Colonic mucosa (tissue), 4 donors: ENCODE measurements at regions not wholly inside any gene's neighbourhood (a gene's known extent, or its start where the extent isn't known, plus 50 kb on each side); places are given as distances from the start of the nearest gene placed in this dataset.

Experiments used
- DNase-seq: peaks from one replicate; pipeline ENCODE4 v3.0.0-alpha.2; 2020
- H3K27ac ChIP-seq: fragments of 200-600 bp; one replicate; pipeline ENCODE4 v1.8.0; 2021
- H3K27me3 ChIP-seq: fragments of 200-600 bp; one replicate; pipeline ENCODE4 v1.8.0; 2021
- H3K36me3 ChIP-seq: fragments of 200-600 bp; one replicate; pipeline ENCODE4 v1.8.0; 2021
- H3K4me1 ChIP-seq: fragments of 200-600 bp; one replicate; pipeline ENCODE4 v1.8.0; 2021; ENCODE audit warnings: mild to moderate bottlenecking
- H3K4me3 ChIP-seq: fragments of 200-600 bp; one replicate; pipeline ENCODE4 v1.8.0; 2021
- H3K9ac ChIP-seq, 2 donors: one replicate each; pipeline ENCODE4 v1.7.0; 2013; ENCODE audit warnings: control low read depth in 2 of 2, low read depth in 2 of 2, low read length in 2 of 2
- H3K9me3 ChIP-seq: fragments of 200-600 bp; one replicate; pipeline ENCODE4 v1.8.0; 2021
- intact Hi-C: fragments of 100-400 bp; cut with DNase I; formaldehyde crosslinking; loops from one replicate; pipeline ENCODE4 v1.14.1; 2022
- TF ChIP-seq, protein P1 (sequence below): fragments of 200-600 bp; IDR thresholded peaks from one replicate; pipeline ENCODE4 v1.8.0; 2022; ENCODE audit warnings: antibody characterized with exemption, mild to moderate bottlenecking
- donor health status: healthy.
- donor health status: DM: no; HTN: no; CAD: no.
- donor health status: DM: no; HTN: no; CAD: no.

GRCh38 chr21:25506261-25506660 lies 101.0 kb downstream of the MRPL39 start:
- no peaks in the 10 kb centered on the region for H3K27me3 ChIP-seq
- no peaks in the 10 kb centered on the region for H3K9me3 ChIP-seq
- DNase-seq: no peak
- TF ChIP-seq, protein P1, sequence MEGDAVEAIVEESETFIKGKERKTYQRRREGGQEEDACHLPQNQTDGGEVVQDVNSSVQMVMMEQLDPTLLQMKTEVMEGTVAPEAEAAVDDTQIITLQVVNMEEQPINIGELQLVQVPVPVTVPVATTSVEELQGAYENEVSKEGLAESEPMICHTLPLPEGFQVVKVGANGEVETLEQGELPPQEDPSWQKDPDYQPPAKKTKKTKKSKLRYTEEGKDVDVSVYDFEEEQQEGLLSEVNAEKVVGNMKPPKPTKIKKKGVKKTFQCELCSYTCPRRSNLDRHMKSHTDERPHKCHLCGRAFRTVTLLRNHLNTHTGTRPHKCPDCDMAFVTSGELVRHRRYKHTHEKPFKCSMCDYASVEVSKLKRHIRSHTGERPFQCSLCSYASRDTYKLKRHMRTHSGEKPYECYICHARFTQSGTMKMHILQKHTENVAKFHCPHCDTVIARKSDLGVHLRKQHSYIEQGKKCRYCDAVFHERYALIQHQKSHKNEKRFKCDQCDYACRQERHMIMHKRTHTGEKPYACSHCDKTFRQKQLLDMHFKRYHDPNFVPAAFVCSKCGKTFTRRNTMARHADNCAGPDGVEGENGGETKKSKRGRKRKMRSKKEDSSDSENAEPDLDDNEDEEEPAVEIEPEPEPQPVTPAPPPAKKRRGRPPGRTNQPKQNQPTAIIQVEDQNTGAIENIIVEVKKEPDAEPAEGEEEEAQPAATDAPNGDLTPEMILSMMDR: no peak
- H3K4me3 ChIP-seq: no peak overlapping the region
- intact Hi-C loops: no loop called here
- H3K9ac ChIP-seq: no peak overlapping the region
- H3K36me3 ChIP-seq: no peaks in the 10 kb centered on the region
- H3K27ac ChIP-seq: no peak overlapping the region
- H3K4me1 ChIP-seq: no peaks in the 10 kb centered on the region

DNA sequence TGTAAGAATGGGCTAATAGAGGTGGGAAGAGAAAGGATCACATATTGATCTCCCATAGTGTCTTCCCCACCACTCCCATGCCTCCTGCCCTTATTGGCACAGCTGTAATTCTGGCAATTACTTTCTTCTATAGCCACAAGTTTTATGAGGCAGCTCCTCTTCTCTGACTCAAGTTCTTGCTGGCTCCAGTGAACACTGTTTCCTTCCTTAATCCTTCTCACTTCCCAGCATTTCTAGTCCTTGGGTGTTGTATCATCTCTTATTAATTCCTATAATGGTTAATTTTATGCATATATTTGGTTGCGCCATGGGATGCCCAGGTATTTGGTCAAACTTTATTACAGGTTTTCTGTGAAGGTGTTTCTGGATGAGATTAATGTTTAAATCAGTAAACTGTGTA lies 103.3 kb downstream of the MRPL39 start:
- H3K9me3 ChIP-seq: no peaks in the 10 kb centered on the region
- intact Hi-C loops: no loop called here
- H3K4me1 ChIP-seq: no peaks in the 10 kb centered on the region
- no peak overlapping the region for H3K27ac ChIP-seq
- H3K9ac ChIP-seq: no peak overlapping the region
- H3K27me3 ChIP-seq: no peaks in the 10 kb centered on the region
- DNase-seq: no peak
- no peak overlapping the region for H3K4me3 ChIP-seq
- H3K36me3 ChIP-seq: no peaks in the 10 kb centered on the region
- TF ChIP-seq, protein P1: no peak

DNA sequence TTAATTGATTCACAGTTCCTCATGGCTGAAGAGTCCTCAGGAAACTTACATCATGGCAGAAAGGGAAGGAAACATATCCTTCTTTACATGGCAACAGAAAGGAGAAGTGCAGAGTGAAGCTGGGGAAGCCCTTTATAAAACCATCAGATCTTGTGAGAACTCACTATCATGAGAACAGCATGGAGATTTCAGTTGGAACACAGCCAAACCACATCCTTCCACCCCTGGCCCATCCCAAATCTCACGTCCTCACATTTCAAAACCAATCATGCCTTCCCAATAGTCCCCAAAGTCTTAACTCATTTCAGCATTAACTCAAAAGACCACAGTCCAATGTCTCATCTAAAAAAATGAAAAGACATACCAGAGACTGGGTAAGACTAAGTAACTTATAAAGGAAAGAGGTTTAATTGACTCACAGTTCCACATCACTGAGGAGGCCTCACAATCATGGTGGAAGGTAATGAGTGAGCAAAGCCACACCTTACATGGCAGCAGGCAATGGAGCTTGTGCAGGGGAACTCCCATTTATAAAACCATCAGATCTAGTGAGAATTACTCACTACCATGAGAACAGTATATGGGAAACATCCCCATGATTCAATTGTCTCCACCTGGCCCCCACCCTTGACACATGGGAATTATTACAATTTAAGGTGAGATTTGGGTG lies 105.2 kb downstream of the MRPL39 start:
- TF ChIP-seq, protein P1: no peak
- H3K4me1 ChIP-seq: no peaks in the 10 kb centered on the region
- no peak overlapping the region for H3K9ac ChIP-seq
- H3K27me3 ChIP-seq: no peaks in the 10 kb centered on the region
- intact Hi-C loops: no loop called here
- H3K27ac ChIP-seq: no peak overlapping the region
- no peaks in the 10 kb centered on the region for H3K9me3 ChIP-seq
- no peak for DNase-seq
- H3K4me3 ChIP-seq: no peak overlapping the region
- H3K36me3 ChIP-seq: no peaks in the 10 kb centered on the region

- Histone ChIP-seq H3K4me1 (no peaks in the 10 kb centered on the region), H3K27ac (no peak overlapping the region), H3K27me3 (no peaks in the 10 kb centered on the region), H3K9ac (no peak overlapping the region), H3K36me3 (no peaks in the 10 kb centered on the region), H3K4me3 (no peak overlapping the region), H3K9me3 (no peaks in the 10 kb centered on the region)
- TF ChIP-seq, protein P1: no peak
- intact Hi-C loops: no loop called here
- DNase-seq: no peak
Observed at GRCh38 chr21:25501462-25501861, 105.8 kb downstream of the MRPL39 start.

- TF ChIP-seq, protein P1: no peak
- Histone ChIP-seq H3K4me3 (no peak overlapping the region), H3K27ac (no peak overlapping the region), H3K9me3 (no peaks in the 10 kb centered on the region), H3K4me1 (no peaks in the 10 kb centered on the region), H3K27me3 (no peaks in the 10 kb centered on the region), H3K36me3 (no peaks in the 10 kb centered on the region), H3K9ac (no peak overlapping the region)
- intact Hi-C loops: no loop called here
- no peak for DNase-seq
Observed at GRCh38 chr21:25500598-25500997, 106.7 kb downstream of the MRPL39 start.
